Trophoblast cell (in vitro differentiated cells and primary cell): ENCODE measurements at regions not wholly inside any gene's neighbourhood (a gene's known extent, or its start where the extent isn't known, plus 50 kb on each side); places are given as distances from the start of the nearest gene placed in this dataset.

Source experiments
- DNase-seq, 2 donors: peaks; one replicate each; pipeline ENCODE4 v3.0.0-alpha.2; 2016
- H2AFZ ChIP-seq: 2 replicates; pipeline ENCODE4 v1.6.1; 2013; ENCODE audit warnings: low read length, moderate library complexity, mild to moderate bottlenecking; ENCODE audit not compliant: insufficient read depth, poor library complexity
- H2AK5ac ChIP-seq: 2 replicates; pipeline ENCODE4 v1.6.1; 2013; ENCODE audit warnings: mild to moderate bottlenecking, low read length
- H2BK120ac ChIP-seq: 2 replicates; pipeline ENCODE4 v1.6.1; 2013; ENCODE audit warnings: low read length, mild to moderate bottlenecking, moderate library complexity; ENCODE audit not compliant: insufficient read depth, poor library complexity
- H2BK12ac ChIP-seq: 2 replicates; pipeline ENCODE4 v1.6.1; 2013; ENCODE audit warnings: mild to moderate bottlenecking, low read length, moderate library complexity
- H2BK5ac ChIP-seq: 2 replicates; pipeline ENCODE4 v1.6.1; 2013; ENCODE audit warnings: low read length, low read depth, moderate library complexity, mild to moderate bottlenecking; ENCODE audit not compliant: poor library complexity
- H3K14ac ChIP-seq: 2 replicates; pipeline ENCODE4 v1.6.1; 2013; ENCODE audit warnings: mild to moderate bottlenecking, low read length
- H3K18ac ChIP-seq: 2 replicates; pipeline ENCODE4 v1.6.1; 2013; ENCODE audit warnings: mild to moderate bottlenecking, low read length
- H3K23ac ChIP-seq: 2 replicates; pipeline ENCODE4 v1.6.1; 2013; ENCODE audit warnings: low read length
- H3K27ac ChIP-seq: 2 replicates; pipeline ENCODE4 v1.5.1; 2013; ENCODE audit warnings: low read depth, mild to moderate bottlenecking, inconsistent platforms, low read length, moderate library complexity
- H3K27me3 ChIP-seq: 2 replicates; pipeline ENCODE4 v1.6.1; 2013; ENCODE audit warnings: inconsistent platforms, mild to moderate bottlenecking, low read length, moderate library complexity; ENCODE audit not compliant: insufficient read depth
- H3K36me3 ChIP-seq, 2 experiments: 1 replicate in 1 of 2; 2 replicates in 1 of 2; pipeline ENCODE4 v1.6.1; 2013; ENCODE audit warnings: low read length in 2 of 2, mild to moderate bottlenecking in 2 of 2, moderate library complexity in 1 of 2; ENCODE audit not compliant: insufficient read depth in 2 of 2, control insufficient read depth in 1 of 2
- H3K4ac ChIP-seq: 2 replicates; pipeline ENCODE4 v1.6.1; 2013; ENCODE audit warnings: low read depth, mild to moderate bottlenecking, low read length, moderate library complexity
- H3K4me1 ChIP-seq, 2 experiments: 1 replicate in 1 of 2; 2 replicates in 1 of 2; pipeline ENCODE4 v1.6.1; 2013; ENCODE audit warnings: low read length in 2 of 2, mild to moderate bottlenecking in 2 of 2, moderate library complexity in 1 of 2; ENCODE audit not compliant: insufficient read depth in 2 of 2, control insufficient read depth in 1 of 2
- H3K4me2 ChIP-seq: 2 replicates; pipeline ENCODE4 v1.6.1; 2013; ENCODE audit warnings: inconsistent platforms, mild to moderate bottlenecking, low read length, moderate library complexity
- H3K4me3 ChIP-seq: 2 replicates; pipeline ENCODE4 v1.5.1; 2013; ENCODE audit warnings: mild to moderate bottlenecking, low read depth, low read length, inconsistent platforms
- H3K79me1 ChIP-seq: one replicate; pipeline ENCODE4 v1.6.1; 2013; ENCODE audit warnings: low read length
- H3K79me2 ChIP-seq: 2 replicates; pipeline ENCODE4 v1.6.1; 2013; ENCODE audit warnings: low read length, mild to moderate bottlenecking; ENCODE audit not compliant: control insufficient read depth, insufficient read depth, poor library complexity
- H3K9ac ChIP-seq: 2 replicates; pipeline ENCODE4 v1.6.1; 2013; ENCODE audit warnings: mild to moderate bottlenecking, low read length
- H3K9me3 ChIP-seq: 2 replicates; pipeline ENCODE4 v1.6.1; 2013; ENCODE audit warnings: low read depth, mild to moderate bottlenecking, control low read depth, inconsistent platforms, low read length; ENCODE audit not compliant: insufficient read depth
- H4K12ac ChIP-seq: 2 replicates; pipeline ENCODE4 v1.6.1; 2013; ENCODE audit warnings: low read depth, mild to moderate bottlenecking, low read length, moderate library complexity
- H4K8ac ChIP-seq: 2 replicates; pipeline ENCODE4 v1.6.1; 2013; ENCODE audit warnings: low read depth, mild to moderate bottlenecking, low read length, moderate library complexity
- H4K91ac ChIP-seq: one replicate; pipeline ENCODE4 v1.6.1; 2013; ENCODE audit warnings: low read depth, mild to moderate bottlenecking, low read length, moderate library complexity
- WGBS: extraction: QIAGEN DNeasy Blood & Tissue Kit; methylation state at CpG from one replicate; pipeline ENCODE4 v1.1.7; 2013; ENCODE audit warnings: missing lambda C conversion rate; ENCODE audit not compliant: insufficient read length, insufficient coverage; ENCODE audit errors: extremely low coverage; 5-methylcytosine and 5-hydroxymethylcytosine counted together

DNA sequence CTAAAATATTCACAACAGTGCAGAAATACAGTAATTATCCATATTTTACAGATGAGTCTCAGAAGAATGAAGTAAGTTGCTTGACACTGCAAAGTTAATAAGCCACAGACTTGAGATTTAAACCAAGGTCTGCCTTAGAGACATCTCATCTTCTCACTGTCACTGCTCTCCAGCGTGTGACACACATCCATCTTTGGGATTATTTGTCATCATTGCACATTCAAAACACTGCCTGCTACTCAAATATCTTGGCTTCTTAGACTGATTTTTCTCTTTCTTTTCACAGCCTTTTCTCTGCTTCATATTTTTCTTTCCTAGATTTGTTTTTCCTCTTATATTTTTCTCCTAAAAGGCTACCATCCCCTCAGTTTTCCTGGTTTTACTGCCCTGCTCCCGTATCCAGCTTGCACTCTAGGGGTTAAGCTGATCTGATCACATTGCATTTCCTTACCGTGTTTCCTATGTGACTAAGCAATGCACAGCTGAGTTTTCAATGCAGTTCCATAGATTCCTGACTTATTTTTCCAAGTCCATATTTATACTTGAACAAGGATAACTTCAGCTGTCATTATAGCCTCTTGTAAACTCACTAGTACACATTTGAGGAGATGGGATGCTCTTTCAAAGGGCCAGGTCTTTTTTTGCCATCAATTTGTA is 353.0 kb downstream of the PLK2 start:
- Histone ChIP-seq H3K23ac (no peak overlapping the region), H3K4me3 (no peak overlapping the region), H3K27ac (no peak overlapping the region), H3K9ac (no peak overlapping the region), H3K18ac (no peak overlapping the region), H4K91ac (no peak overlapping the region), H2AK5ac (no peak overlapping the region), H3K36me3 (no peaks in the 10 kb centered on the region), H3K14ac (no peak overlapping the region), H2BK12ac (no peak overlapping the region), H3K9me3 (no peaks in the 10 kb centered on the region), H2BK5ac (no peak overlapping the region), H2AFZ (no peak overlapping the region), H3K79me1 (no peaks in the 10 kb centered on the region), H3K4me2 (no peak overlapping the region), H3K4ac (no peak overlapping the region), H3K27me3 (no peaks in the 10 kb centered on the region), H2BK120ac (no peak overlapping the region), H3K4me1 (no peaks in the 10 kb centered on the region), H4K12ac (no peak overlapping the region), H4K8ac (no peak overlapping the region), H3K79me2 (no peaks in the 10 kb centered on the region)
- WGBS, result no CpG with 5 or more reads among the region's 3 CpGs
- peak in 1 of 2 donors; percentile 29 for DNase-seq

DNA sequence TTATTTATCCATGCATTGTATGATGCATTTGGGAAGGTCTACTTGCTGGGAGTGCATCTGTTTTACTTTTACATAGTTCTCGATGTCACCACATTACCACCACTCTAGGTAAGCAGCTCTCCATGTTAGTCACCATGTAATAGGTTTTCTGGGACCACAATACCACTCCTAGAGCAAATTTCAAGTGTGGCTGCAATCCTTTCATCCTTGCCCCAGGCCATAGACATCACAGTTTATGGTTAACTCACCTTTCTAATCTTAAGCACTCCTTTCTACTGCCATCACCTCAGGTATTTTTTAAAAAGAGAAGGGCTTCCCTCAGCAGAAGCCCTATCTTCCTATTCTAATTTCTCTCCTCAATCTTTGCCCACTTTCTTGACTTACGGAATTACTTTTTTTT is 354.1 kb downstream of the PLK2 start:
- H2AK5ac ChIP-seq, result no peak overlapping the region

DNA sequence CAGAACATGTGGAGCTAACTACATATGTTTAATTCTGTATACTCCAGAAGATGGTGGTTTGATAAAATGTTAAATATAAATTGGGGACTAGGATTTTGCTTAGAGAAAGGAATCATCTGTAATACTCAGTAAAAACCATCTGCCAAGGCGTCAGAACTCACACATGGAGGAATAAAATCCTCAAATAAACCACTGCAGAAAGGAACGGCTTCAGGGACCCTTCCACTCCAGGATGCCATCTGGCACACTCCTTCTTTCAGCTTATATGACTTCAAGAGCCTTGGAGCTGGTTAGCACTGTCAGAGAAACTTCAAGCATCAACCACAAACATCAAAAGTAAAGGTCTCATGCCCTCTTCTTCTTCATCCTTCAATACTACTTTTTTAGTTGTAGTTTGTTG is 360.6 kb downstream of the PLK2 start:
- H3K79me2 ChIP-seq, result no peaks in the 10 kb centered on the region
- H2BK12ac ChIP-seq, result no peak overlapping the region
- no peaks in the 10 kb centered on the region for H3K79me1 ChIP-seq
- H3K9me3 ChIP-seq, result no peaks in the 10 kb centered on the region
- no peak overlapping the region for H2AFZ ChIP-seq
- no peak overlapping the region for H3K4me3 ChIP-seq
- H4K12ac ChIP-seq, result no peak overlapping the region
- H3K23ac ChIP-seq, result no peak overlapping the region
- no CpG with 5 or more reads among the region's 2 CpGs for WGBS
- no peak overlapping the region for H3K9ac ChIP-seq
- no peak overlapping the region for H3K4ac ChIP-seq
- H3K4me1 ChIP-seq, result no peaks in the 10 kb centered on the region
- H3K27me3 ChIP-seq, result no peaks in the 10 kb centered on the region
- no peak overlapping the region for H2AK5ac ChIP-seq
- H3K18ac ChIP-seq, result no peak overlapping the region
- no peak overlapping the region for H3K14ac ChIP-seq
- no peaks in the 10 kb centered on the region for H3K36me3 ChIP-seq
- no peak for DNase-seq
- no peak overlapping the region for H4K8ac ChIP-seq
- no peak overlapping the region for H3K4me2 ChIP-seq
- no peak overlapping the region for H3K27ac ChIP-seq
- H2BK120ac ChIP-seq, result no peak overlapping the region
- H2BK5ac ChIP-seq, result no peak overlapping the region
- H4K91ac ChIP-seq, result no peak overlapping the region

More for the DNA sequence above, 354.1 kb downstream of the PLK2 start:
- H3K79me1 ChIP-seq, result no peaks in the 10 kb centered on the region
- H4K12ac ChIP-seq, result no peak overlapping the region
- no peak overlapping the region for H3K18ac ChIP-seq
- no peak overlapping the region for H4K8ac ChIP-seq
- WGBS, result no CpG with 5 or more reads among the region's 2 CpGs
- DNase-seq, result peak; percentile 48 to 71
- H3K27ac ChIP-seq, result no peak overlapping the region
- H3K14ac ChIP-seq, result no peak overlapping the region
- H3K4ac ChIP-seq, result no peak overlapping the region
- H2BK12ac ChIP-seq, result no peak overlapping the region
- no peak overlapping the region for H4K91ac ChIP-seq
- H3K9me3 ChIP-seq, result no peaks in the 10 kb centered on the region
- H3K4me2 ChIP-seq, result no peak overlapping the region
- H3K4me3 ChIP-seq, result no peak overlapping the region
- no peaks in the 10 kb centered on the region for H3K4me1 ChIP-seq
- H3K36me3 ChIP-seq, result no peaks in the 10 kb centered on the region
- no peaks in the 10 kb centered on the region for H3K79me2 ChIP-seq
- H3K9ac ChIP-seq, result no peak overlapping the region
- no peak overlapping the region for H2BK120ac ChIP-seq
- H2AFZ ChIP-seq, result no peak overlapping the region
- no peak overlapping the region for H3K23ac ChIP-seq
- H2BK5ac ChIP-seq, result no peak overlapping the region
- H3K27me3 ChIP-seq, result no peaks in the 10 kb centered on the region

DNA sequence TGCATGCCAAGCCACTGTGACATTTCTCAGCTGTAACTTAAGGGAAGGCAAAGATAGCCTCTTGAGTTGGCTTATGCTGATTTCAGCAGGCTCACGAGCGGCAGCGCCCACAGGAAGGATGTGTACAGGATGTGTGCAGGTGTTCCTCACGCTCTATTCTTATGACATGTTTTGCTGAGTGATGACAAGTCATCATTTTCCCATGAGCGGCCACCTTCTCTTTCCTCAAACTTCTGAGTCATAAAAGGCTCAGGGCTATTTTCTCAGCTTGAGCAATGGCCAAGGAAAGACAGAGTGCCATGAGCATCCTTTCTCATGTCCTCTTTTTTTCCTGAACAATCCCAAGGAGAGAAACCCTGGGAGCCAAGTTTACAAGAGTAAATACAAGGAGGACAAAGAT is 365.9 kb downstream of the PLK2 start:
- H4K91ac ChIP-seq, result no peak overlapping the region
- H3K23ac ChIP-seq, result no peak overlapping the region
- H2AK5ac ChIP-seq, result no peak overlapping the region

More for the DNA sequence above, 365.9 kb downstream of the PLK2 start:
- no peaks in the 10 kb centered on the region for H3K9me3 ChIP-seq
- H4K8ac ChIP-seq, result no peak overlapping the region
- no peak overlapping the region for H2BK12ac ChIP-seq
- no peak overlapping the region for H3K4me3 ChIP-seq
- H3K18ac ChIP-seq, result no peak overlapping the region
- no peak overlapping the region for H2AFZ ChIP-seq
- no peaks in the 10 kb centered on the region for H3K36me3 ChIP-seq
- DNase-seq, result peak; percentile 76 to 92
- no peak overlapping the region for H2BK120ac ChIP-seq
- H4K12ac ChIP-seq, result no peak overlapping the region
- H3K27ac ChIP-seq, result no peak overlapping the region
- H3K79me1 ChIP-seq, result no peaks in the 10 kb centered on the region
- H3K4ac ChIP-seq, result no peak overlapping the region
- no peak overlapping the region for H3K9ac ChIP-seq
- H2BK5ac ChIP-seq, result no peak overlapping the region
- H3K4me1 ChIP-seq, result no peaks in the 10 kb centered on the region
- no peaks in the 10 kb centered on the region for H3K79me2 ChIP-seq
- no peaks in the 10 kb centered on the region for H3K27me3 ChIP-seq
- H3K4me2 ChIP-seq, result no peak overlapping the region
- no peak overlapping the region for H3K14ac ChIP-seq
- no CpG with 5 or more reads among the region's 5 CpGs for WGBS
